ENCODE measurements at regions not wholly inside any gene's neighbourhood (a gene's known extent, or its start where the extent isn't known, plus 50 kb on each side); places are given as distances from the start of the nearest gene placed in this dataset.

DNA sequence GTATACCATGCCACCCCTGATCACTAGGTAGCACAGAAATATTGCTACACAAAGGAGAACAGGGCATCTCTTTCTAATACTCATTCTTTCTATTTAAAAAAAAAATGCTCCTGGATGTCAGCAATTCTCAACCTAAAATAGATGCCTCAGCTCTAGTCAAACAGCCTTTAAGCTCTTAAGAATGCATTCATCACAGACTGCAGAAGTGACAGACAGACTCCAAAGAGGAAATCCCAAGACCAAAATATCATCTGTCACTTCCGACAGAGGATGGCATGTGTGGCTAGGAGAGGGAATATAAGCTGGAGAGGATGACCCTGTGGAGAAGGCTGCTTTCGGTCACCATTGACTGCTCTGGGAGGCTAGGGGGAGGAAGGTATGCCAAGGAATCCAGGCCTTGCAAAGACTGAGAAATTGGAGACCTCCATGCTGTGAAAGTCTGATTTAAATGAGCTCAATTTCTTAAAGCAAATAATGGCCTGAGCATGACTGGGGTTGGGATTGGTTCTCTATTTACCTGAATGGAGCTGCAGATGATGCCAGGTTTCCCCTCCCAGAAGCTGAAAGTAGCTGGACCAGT, 277.4 kb downstream of the BRINP2 start:
- H3K4me3 ChIP-seq (ENCODE audit: low read depth, low read length) = no peak overlapping the region
- TF ChIP-seq, protein P1, sequence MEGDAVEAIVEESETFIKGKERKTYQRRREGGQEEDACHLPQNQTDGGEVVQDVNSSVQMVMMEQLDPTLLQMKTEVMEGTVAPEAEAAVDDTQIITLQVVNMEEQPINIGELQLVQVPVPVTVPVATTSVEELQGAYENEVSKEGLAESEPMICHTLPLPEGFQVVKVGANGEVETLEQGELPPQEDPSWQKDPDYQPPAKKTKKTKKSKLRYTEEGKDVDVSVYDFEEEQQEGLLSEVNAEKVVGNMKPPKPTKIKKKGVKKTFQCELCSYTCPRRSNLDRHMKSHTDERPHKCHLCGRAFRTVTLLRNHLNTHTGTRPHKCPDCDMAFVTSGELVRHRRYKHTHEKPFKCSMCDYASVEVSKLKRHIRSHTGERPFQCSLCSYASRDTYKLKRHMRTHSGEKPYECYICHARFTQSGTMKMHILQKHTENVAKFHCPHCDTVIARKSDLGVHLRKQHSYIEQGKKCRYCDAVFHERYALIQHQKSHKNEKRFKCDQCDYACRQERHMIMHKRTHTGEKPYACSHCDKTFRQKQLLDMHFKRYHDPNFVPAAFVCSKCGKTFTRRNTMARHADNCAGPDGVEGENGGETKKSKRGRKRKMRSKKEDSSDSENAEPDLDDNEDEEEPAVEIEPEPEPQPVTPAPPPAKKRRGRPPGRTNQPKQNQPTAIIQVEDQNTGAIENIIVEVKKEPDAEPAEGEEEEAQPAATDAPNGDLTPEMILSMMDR (IDR thresholded peaks at IDR 0.05; ENCODE audit: low read depth, low read length, missing control alignments) = no peak
- no peak for DNase-seq (ENCODE audit: low read depth)

DNA sequence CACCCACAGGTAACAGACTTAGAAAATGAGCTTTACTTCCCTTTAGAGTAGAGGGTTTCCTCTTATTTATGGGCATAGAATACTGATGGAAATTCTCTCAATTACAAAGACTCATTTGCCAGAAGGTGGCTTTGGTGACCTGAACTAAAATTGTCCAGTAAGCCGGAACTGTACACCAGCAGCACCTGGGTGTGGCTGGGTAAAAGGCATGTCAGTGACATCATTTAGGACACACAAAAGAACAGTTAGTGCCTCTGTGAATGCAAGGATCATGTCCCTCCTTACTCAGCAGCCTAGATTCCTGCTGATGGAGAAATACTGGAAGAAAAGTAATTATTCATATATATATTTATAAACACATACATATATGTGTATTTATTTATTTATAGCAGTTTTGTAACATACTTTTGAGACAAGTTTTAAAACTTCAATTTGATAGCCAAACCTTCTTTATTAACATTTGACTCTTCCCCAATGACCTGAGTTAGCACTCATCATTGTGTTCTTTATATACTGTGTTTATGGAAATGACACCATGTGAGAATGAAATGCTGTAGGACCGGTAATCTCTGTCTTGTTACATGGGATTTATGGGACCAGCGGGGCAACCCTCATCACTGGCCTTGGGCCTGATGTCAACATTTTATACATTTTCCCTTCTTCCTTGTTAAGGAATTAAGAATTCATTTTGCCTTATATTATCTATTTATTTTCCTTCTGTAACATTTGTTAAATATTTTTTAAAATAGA, 274.4 kb downstream of the BRINP2 start:
- DNase-seq (ENCODE audit: low read depth) = no peak
- TF ChIP-seq, protein P1 (IDR thresholded peaks at IDR 0.05; ENCODE audit: low read depth, low read length, missing control alignments) = no peak
- H3K4me3 ChIP-seq (ENCODE audit: low read depth, low read length) = no peak overlapping the region

DNA sequence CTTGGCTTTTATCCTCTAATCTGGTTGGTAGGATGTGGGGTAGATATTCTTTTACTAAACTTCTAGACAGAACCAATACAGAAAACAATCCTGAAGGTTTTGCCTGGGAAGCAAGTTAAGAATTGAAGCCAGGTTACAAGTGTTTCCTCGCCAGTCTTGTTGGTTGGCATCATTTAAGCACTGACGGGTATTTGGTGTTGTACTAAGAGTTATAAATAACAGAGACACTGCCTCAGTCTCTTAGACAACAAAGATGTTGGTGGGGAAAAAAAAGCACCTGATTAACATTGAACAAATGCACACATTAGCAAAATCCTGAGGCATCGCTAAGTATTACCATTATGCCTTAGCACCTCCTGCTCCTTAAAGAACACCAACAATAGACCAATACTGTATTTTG, 272.2 kb downstream of the BRINP2 start:
- DNase-seq (ENCODE audit: low read depth) = no peak
- H3K4me3 ChIP-seq (ENCODE audit: low read depth, low read length) = no peak overlapping the region
- TF ChIP-seq, protein P1 (IDR thresholded peaks at IDR 0.05; ENCODE audit: low read depth, low read length, missing control alignments) = no peak

DNA sequence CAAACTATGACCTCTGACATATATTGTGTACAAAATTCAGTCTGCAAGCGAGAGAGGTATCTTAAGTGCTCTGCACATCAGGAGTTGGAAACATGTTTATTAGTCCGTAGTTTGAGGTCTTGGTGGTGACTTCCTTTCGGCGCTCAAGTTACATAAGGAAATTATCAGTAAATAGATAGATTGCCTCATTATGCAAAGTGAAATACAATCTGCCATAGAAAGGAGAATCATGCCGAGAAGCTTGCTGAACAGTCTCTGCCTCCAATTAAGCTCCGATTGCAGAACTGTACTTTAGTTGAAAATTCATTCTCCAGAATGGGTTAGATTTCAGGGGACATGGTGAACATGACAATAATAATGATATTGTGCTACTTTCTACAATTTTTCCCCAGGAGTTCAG, 271.8 kb downstream of the BRINP2 start:
- TF ChIP-seq, protein P1 (IDR thresholded peaks at IDR 0.05; ENCODE audit: low read depth, low read length, missing control alignments) = no peak
- DNase-seq (ENCODE audit: low read depth) = no peak
- no peak overlapping the region for H3K4me3 ChIP-seq (ENCODE audit: low read depth, low read length)

DNA sequence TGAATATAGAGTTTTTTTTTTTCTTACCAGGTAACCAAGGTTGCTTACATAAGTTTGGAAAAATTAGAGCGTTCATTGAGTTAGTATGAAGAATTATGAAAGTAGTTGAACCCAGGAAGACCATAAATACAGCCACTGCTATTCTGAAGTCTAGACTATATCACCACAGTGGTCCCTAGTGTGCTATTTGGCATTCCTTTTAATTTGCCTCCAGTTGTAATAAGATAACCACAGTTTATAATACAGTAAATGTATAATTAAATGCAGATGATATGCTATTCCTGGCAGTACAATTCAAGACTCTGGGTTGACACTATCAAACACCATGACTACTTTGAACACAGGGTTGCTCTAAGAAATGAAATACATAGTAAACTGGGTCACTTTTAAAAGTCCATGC, 270.5 kb downstream of the BRINP2 start:
- no peak for DNase-seq (ENCODE audit: low read depth)
- TF ChIP-seq, protein P1 (IDR thresholded peaks at IDR 0.05; ENCODE audit: low read depth, low read length, missing control alignments) = no peak
- no peak overlapping the region for H3K4me3 ChIP-seq (ENCODE audit: low read depth, low read length)

DNA sequence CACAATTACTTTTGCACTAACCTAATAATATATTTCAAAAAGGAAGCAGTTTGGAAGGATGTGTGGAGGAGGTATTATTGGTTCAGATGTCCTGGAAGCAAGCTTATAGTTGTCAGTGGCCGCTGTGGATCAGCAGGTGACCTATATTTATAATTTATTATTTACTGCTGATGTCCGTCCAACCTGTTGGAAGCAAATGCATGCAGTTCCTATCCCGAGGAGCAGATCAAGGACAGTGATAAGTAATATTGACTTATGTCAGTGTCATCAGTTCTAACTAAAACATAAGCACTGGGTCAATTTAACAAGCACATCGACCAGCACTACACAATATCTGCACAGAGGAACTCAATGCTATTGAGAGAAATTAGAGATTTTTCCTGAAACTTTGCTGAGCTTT, 270.1 kb downstream of the BRINP2 start:
- no peak overlapping the region for H3K4me3 ChIP-seq (ENCODE audit: low read depth, low read length)
- TF ChIP-seq, protein P1 (IDR thresholded peaks at IDR 0.05; ENCODE audit: low read depth, low read length, missing control alignments) = no peak
- no peak for DNase-seq (ENCODE audit: low read depth)

DNA sequence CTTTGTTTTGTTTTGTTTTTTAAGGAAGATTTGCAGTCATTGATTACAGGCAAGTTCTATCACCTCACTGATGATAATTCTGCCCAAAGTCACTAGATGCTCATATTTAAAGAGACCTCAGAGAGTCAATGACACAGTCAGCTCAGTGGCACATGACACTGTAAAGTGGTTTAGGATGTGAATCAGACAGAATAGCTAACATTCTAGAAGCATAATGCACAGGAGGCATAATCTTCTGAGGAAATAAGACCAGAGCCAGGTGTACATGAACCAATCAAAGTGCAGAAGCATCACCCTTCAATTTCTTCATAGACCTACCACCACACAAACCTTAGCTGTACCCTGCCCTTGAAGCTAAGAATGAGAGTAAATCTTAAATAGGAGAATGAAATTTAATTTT, 268.5 kb downstream of the BRINP2 start:
- no peak for DNase-seq (ENCODE audit: low read depth)
- H3K4me3 ChIP-seq (ENCODE audit: low read depth, low read length) = no peak overlapping the region
- TF ChIP-seq, protein P1 (IDR thresholded peaks at IDR 0.05; ENCODE audit: low read depth, low read length, missing control alignments) = no peak
